GM18868 (cell line): ENCODE measurements at regions not wholly inside any gene's neighbourhood (a gene's known extent, or its start where the extent isn't known, plus 50 kb on each side); places are given as distances from the start of the nearest gene placed in this dataset.
"Not testable (repeated sequence)": the region's sequence is repeated elsewhere in the genome, so short reads cannot be mapped to it uniquely, and the experiment has no call there.

ENCODE experiments used
- ATAC-seq: cut with Tn5 transposase; IDR thresholded peaks from one replicate; pipeline ENCODE4 v1.9.1; 2021; ENCODE audit warnings: mild to moderate bottlenecking, moderate library complexity; ENCODE audit not compliant: unreplicated experiment

DNA sequence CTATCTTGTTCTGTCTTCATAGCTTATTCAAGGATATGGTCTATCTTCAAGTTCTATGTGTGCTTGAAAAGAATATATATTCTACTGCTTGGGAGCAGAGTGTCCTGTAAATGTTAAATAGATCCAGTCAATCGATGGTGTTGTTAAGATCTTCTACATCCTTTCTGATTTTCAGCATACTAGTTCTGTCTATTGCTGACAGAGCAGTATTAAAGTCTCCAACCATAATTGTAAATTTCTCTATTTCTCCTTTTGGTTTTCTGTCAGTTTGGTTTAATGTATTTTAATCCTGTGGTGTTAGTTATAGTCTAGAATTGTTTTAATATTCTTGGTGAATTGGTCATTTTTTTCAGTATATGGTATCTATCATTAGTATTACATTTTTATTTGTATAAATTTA, 124.0 kb upstream of the COX7C start:
- no peak for ATAC-seq

DNA sequence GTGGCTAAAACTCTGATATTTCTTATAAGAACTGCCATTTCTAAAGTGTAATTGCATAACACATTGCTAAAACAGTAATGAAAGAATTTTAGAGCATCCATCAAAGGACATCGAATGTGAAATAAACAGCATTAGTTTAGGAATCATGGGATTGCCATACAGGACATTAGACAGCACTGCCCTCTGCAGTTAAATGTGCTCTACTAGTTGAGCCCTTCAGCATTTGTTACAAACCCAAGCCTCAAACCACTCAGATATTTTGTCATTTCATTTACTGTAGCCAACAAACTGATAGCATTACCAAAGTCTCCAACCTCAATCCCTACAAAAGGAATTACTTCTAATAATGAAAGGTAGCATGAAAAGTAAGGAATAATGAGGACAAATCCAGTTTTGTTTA, 116.8 kb upstream of the COX7C start:
- ATAC-seq = no peak

GRCh38 chr5:86507574-86507973, 110.2 kb upstream of the COX7C start:
- ATAC-seq = no peak

GRCh38 chr5:86510330-86510915, 107.3 kb upstream of the COX7C start:
- not testable (repeated sequence) for ATAC-seq

- ATAC-seq = no peak
Observed at GRCh38 chr5:86523718-86524117, 94.0 kb upstream of the COX7C start.

DNA sequence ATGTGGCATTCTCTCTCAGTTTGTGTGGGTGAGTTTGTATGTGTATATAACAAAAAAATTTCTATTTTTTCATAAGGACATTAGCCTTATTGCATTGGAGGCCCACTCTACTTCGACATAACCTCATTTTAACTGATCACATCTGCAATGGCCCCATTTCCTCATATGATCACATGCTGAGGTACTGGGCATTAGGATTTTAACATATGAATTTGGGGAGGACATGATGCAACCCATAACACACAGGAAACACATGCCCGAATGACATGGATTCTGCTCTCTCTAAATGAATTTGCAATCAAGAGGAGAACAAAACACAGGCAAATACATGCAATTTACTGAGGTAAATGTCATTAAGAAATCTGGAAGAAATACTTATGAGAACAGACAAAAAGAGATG, 92.1 kb upstream of the COX7C start:
- ATAC-seq = no peak

GRCh38 chr5:86526811-86527348, 90.9 kb upstream of the COX7C start:
- ATAC-seq = peak; percentile 64

DNA sequence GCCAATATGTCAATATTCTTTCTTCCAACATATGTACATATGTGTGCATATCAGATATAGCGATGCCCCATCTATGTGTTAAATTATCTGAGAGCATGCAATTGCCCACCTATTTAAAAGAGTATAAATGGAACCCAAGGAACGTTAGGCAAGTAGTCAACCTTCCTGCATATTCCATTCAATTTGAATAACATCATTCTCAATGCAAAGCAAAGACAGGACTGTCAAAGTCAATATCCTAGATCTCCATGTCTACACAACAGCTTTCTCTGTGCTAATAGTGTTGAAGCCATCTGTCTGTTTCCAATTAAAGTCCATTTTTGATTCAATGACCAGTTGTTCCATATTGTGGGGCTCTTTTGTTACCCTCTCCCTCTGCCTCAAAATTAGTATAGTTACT, 85.3 kb upstream of the COX7C start:
- ATAC-seq = no peak

DNA sequence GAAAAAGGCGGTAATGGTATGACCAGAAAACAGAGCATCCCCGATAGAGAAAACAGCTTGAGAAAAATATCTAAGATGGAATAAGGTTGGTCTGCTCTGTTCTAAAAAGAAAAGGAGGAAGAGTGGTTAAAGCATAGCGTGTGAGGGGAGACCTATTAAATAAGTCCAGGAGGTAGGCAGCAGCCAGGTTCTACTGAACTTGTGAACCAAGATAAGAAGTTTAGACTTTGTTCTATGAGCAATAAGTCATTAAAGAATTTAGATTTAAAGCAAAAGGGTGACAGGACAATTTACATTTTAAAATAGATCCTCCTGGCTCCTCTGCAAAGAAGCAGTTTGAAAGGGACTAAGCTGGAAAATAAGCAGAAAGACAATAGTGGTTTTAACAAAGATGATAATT, 81.3 kb upstream of the COX7C start:
- ATAC-seq = no peak

- ATAC-seq = peak; percentile 86
Observed at GRCh38 chr5:86542532-86542931, 75.2 kb upstream of the COX7C start.

DNA sequence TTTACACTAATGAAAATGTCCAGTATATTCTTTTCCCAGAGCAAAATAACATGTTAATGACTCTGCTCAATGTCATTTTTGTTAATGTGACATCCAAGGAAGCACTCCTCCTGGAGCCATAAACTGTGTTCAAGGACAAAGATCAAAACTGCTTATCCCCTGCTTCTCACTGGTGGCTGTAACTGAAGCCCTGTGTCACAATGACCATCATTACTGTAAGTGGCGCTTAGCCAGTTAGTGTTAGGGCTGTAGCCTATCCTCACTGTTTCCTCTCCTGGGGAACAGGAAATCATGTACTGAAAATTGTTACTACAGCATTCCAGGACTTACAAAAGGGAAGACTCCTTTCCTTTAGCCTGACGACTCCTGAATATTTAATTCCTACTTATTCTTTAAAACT, 71.7 kb upstream of the COX7C start:
- no peak for ATAC-seq

- no peak for ATAC-seq
Observed at GRCh38 chr5:86546582-86546981, 71.2 kb upstream of the COX7C start.

DNA sequence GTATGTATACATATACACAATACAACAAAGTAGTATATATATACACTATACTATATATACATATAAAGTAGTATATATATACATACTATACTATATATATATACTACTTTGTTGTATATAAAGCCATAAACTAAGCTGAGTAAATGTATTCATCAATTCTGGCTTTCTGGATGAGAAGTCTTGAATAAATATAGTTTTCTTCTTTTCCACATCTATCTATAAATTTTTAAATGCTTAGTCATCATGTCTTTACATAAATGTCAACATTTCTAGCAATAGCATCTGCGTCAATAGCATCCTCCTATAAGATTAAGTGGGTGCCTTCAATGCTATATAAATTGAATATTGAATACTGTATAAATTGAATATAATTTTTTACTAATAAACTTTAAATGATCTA, 63.1 kb upstream of the COX7C start:
- no peak for ATAC-seq

GRCh38 chr5:86557920-86558319, 59.8 kb upstream of the COX7C start:
- ATAC-seq = no peak

DNA sequence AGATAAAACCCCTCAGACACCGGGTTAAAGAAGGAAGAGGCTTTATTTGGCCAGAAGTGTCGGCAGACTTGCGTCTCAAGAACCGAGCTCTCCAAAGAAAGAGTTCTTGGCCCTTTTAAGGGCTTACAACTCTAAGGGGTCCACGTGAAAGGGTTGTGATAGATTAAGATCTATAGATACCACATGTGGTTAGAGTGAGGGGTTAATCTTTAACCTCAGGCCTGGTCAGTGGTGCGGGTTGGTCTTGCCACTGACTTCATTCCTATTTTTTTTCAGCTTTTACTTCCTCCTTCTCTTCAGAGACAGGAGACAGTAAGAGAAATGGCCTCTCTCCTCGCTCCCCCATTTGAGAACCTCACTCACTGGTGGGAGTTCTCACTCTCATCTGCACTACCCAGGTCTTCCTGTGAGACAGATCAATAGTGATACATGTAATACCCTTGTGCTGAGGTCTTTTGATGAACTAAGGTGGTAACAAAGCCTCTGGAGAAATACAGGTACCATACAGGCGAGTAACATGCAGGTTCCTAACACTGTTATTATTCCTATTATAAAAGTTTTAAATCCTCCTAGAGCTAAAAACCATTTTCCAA, 52.4 kb upstream of the COX7C start:
- no peak for ATAC-seq

DNA sequence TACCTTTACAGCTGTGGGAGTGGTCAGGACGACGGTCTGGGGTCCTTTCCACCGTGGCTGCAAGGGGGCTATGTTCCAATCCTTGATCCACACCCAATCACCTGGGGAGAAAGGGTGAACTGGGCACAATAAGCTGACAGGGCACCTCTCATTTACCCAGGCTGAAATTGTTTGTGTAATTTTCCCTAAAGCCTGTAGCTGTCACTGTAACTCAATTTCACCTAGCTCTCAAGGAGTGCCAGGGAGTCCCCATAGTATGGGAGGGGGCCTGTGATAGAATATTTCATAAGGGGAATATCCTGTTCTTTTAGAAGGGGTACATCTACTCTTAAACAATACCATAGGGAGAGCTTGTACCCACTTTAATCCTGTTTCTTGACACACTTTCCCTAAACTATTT, 51.7 kb upstream of the COX7C start:
- not testable (repeated sequence) for ATAC-seq
